Effector memory CD8-positive, alpha-beta T cell (primary cell): ENCODE measurements at regions not wholly inside any gene's neighbourhood (a gene's known extent, or its start where the extent isn't known, plus 50 kb on each side); places are given as distances from the start of the nearest gene placed in this dataset.
"Not testable (repeated sequence)": the region's sequence is repeated elsewhere in the genome, so short reads cannot be mapped to it uniquely, and the experiment has no call there.

Experiments
- ATAC-seq: fragments of 150-1000 bp; cut with Tn5 transposase; replicated peaks from 2 replicates; pipeline ENCODE4 v1.10.0; 2021; ENCODE audit warnings: mild to moderate bottlenecking, moderate library complexity
- DNase-seq, 3 experiments: peaks; one replicate each; pipeline ENCODE4 v3.0.0; 2021
- H3K27ac Mint-ChIP-seq, 2 donors: one replicate each; pipeline ENCODE4 v1.8.0; 2022; ENCODE audit warnings: mild to moderate bottlenecking in 2 of 2, mixed read lengths in 2 of 2, moderate library complexity in 2 of 2
- H3K27me3 Mint-ChIP-seq, 2 donors: one replicate each; pipeline ENCODE4 v1.8.0; 2022; ENCODE audit warnings: mixed read lengths in 2 of 2
- H3K36me3 Mint-ChIP-seq: one replicate; pipeline ENCODE4 v1.8.0; 2022; ENCODE audit warnings: mild to moderate bottlenecking, moderate library complexity, mixed read lengths; ENCODE audit not compliant: insufficient read depth
- H3K4me1 Mint-ChIP-seq, 2 donors: one replicate each; pipeline ENCODE4 v1.8.0; 2022; ENCODE audit warnings: low read depth in 2 of 2, mixed read lengths in 2 of 2
- H3K4me3 Mint-ChIP-seq, 2 donors: one replicate each; pipeline ENCODE4 v1.8.0; 2022; ENCODE audit warnings: mild to moderate bottlenecking in 2 of 2, mixed read lengths in 2 of 2, moderate library complexity in 2 of 2
- H3K9me3 Mint-ChIP-seq, 2 donors: one replicate each; pipeline ENCODE4 v1.8.0; 2022; ENCODE audit warnings: mixed read lengths in 2 of 2

DNA sequence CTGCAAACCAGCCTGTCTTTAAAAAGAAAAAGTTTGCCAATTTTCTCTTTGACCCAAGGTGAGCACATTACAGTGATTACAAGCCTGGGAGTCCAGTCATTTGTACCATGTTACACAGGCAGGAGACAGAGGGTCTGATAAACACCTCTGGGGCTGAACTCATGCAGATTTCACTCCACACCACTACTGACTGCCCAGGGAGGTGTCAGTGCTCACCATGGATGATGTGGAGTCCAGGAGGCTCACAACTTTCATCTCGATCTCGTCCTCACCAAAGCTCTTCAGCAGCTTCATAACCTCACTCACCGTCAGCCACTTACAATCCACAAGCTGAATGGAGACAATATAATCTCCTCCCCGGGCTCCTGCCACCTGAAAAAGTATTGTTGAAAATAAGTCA is 302.4 kb downstream of the GOLGA6L6 start:
- H3K27ac Mint-ChIP-seq, ATAC-seq, H3K4me1 Mint-ChIP-seq, DNase-seq, H3K27me3 Mint-ChIP-seq, H3K36me3 Mint-ChIP-seq, H3K9me3 Mint-ChIP-seq, H3K4me3 Mint-ChIP-seq: not testable (repeated sequence)

DNA sequence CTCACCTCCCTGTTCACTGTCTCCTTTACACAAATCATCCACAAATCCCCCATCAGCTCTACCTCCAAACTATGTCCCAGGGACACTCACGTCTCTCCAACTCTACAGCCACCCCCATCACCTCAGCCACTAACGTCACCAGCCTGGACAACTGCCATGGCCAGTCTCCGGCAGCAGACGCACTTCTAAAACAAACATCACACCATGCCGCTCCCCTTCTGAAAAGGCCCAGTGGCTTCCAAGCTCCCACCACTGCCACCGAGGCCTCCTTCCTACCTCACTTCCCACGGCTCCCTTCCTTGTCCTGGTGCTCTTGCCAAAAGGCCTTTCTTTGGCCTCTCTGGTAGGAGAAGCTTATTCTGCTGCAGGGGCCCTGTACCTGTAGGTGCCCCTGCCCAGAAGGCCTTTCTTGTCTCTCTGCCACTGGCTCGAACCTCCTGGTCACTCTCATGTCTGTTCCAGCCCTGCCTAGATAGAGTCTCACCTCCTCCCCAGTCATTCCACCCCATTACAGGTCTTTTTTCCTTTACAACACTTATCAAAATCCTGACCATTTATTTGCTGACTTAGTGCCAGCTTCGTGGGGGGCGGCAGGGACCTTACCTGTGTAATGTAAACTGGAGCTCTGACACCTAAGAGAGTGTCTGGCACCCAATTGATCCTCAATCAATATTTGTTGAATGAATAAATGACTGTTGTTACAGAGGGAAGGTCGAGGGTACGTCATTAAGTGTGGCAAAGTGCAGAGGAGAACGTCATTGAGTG is 304.2 kb downstream of the GOLGA6L6 start:
- ATAC-seq, DNase-seq, H3K4me1 Mint-ChIP-seq, H3K27me3 Mint-ChIP-seq, H3K9me3 Mint-ChIP-seq, H3K36me3 Mint-ChIP-seq, H3K4me3 Mint-ChIP-seq, H3K27ac Mint-ChIP-seq: not testable (repeated sequence)

- not testable (repeated sequence) for H3K27me3 Mint-ChIP-seq, H3K27ac Mint-ChIP-seq, H3K36me3 Mint-ChIP-seq, DNase-seq, H3K9me3 Mint-ChIP-seq, H3K4me1 Mint-ChIP-seq, H3K4me3 Mint-ChIP-seq, ATAC-seq
These were observed 305.9 kb downstream of the GOLGA6L6 start for GRCh38 chr15:20235728-20236127.

DNA sequence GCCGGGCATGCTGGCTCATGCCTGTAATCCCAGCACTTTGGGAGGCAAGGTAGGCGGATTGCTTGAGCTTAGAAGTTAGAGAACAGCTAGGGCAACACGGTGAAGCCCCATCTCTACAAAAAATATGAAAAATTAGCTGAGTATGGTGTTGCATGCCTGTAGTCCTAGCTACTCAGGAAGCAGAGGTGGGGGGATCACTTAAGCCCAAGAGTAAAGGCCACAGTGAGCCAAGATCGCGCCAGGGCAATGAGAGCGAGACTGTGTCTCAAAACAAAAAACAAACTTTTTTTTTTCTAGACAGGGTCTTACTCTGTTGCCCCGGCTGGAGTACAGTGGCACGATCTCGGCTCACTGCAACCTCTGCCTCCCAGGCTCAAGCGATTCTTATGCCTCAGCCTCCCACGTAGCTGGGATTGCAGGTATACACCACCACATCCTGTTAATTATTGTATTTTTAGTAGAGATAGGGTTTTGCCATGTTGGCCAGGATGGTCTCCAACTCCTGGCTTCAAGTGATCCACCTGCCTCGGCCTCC is 307.5 kb downstream of the GOLGA6L6 start:
- not testable (repeated sequence) for H3K9me3 Mint-ChIP-seq, H3K27ac Mint-ChIP-seq, DNase-seq, H3K36me3 Mint-ChIP-seq, H3K4me3 Mint-ChIP-seq, H3K27me3 Mint-ChIP-seq, H3K4me1 Mint-ChIP-seq, ATAC-seq

GRCh38 chr15:20232457-20232856 is 309.1 kb downstream of the GOLGA6L6 start:
- not testable (repeated sequence) for H3K27me3 Mint-ChIP-seq, H3K9me3 Mint-ChIP-seq, ATAC-seq, H3K36me3 Mint-ChIP-seq, H3K27ac Mint-ChIP-seq, DNase-seq, H3K4me1 Mint-ChIP-seq, H3K4me3 Mint-ChIP-seq

GRCh38 chr15:20230656-20231055 is 310.9 kb downstream of the GOLGA6L6 start:
- not testable (repeated sequence) for ATAC-seq, DNase-seq, H3K4me3 Mint-ChIP-seq, H3K4me1 Mint-ChIP-seq, H3K9me3 Mint-ChIP-seq, H3K27me3 Mint-ChIP-seq, H3K36me3 Mint-ChIP-seq, H3K27ac Mint-ChIP-seq

DNA sequence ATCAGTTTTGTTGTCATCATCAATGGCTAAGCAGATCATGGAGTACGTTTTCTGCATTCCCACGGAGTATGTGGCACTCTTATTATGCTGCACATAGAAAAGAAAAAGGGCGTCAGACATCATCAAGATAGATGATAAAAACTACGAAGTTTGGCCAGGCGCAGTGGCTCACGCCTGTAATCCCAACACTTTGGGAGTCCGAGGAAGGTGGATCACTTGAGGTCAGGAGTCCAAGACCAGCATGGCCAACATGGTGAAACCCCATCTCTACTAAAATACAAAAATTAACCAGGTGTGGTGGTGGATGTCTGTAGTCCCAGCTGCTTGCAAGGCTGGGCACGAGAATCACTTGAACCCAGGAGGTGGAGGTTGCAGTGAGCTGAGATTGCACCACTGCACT is 312.8 kb downstream of the GOLGA6L6 start:
- H3K4me1 Mint-ChIP-seq, H3K4me3 Mint-ChIP-seq, H3K36me3 Mint-ChIP-seq, H3K9me3 Mint-ChIP-seq, DNase-seq, H3K27me3 Mint-ChIP-seq, ATAC-seq: not testable (repeated sequence)
- peak overlapping the region in 1 of 2 donors; percentile 83 for H3K27ac Mint-ChIP-seq

DNA sequence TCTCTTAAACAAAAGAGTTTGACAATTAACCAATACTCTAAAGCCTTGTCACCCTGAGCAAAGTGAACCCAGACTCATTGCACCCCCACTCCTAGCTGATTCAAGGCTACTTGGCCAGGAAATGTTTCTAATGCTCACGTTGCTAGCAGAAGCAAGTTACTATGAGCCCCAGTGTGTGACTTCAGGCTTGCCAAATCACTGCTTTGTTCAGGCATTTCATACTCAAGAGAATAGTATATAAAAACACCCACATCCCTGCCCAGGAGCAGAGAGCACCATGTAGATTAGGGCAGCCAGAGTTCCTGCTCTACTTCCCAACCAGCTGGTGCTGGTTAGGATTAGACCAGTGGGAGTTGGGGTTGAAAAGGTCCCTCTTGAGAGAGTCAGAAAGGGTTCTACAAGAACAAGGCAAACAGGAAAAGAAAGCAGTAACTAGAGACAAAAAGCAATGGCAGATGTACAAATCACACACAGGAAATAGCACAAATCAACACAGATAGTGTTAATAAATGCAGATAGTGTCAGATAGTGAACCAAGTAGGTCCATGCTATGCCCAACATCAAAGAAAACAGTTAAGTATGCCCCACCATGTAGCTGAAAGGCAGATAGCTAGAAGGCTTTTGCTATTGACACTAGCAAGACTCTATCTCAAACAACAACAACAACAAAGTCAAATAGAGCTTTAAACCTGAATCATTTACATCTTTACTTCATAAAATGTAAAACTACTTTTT is 314.3 kb downstream of the GOLGA6L6 start:
- not testable (repeated sequence) for H3K9me3 Mint-ChIP-seq, H3K27ac Mint-ChIP-seq, H3K4me1 Mint-ChIP-seq, H3K4me3 Mint-ChIP-seq, H3K27me3 Mint-ChIP-seq, H3K36me3 Mint-ChIP-seq
- peak; percentile 95 for ATAC-seq
- DNase-seq, result peak in 1 of 3 experiments; percentile 3

GRCh38 chr15:20226531-20226930 is 315.1 kb downstream of the GOLGA6L6 start:
- ATAC-seq, H3K27ac Mint-ChIP-seq, H3K4me1 Mint-ChIP-seq, H3K4me3 Mint-ChIP-seq, H3K9me3 Mint-ChIP-seq, DNase-seq, H3K36me3 Mint-ChIP-seq, H3K27me3 Mint-ChIP-seq: not testable (repeated sequence)

GRCh38 chr15:20221063-20221462 is 320.5 kb downstream of the GOLGA6L6 start:
- H3K9me3 Mint-ChIP-seq, DNase-seq, H3K36me3 Mint-ChIP-seq, H3K4me1 Mint-ChIP-seq, H3K27me3 Mint-ChIP-seq, H3K4me3 Mint-ChIP-seq, ATAC-seq, H3K27ac Mint-ChIP-seq: not testable (repeated sequence)

DNA sequence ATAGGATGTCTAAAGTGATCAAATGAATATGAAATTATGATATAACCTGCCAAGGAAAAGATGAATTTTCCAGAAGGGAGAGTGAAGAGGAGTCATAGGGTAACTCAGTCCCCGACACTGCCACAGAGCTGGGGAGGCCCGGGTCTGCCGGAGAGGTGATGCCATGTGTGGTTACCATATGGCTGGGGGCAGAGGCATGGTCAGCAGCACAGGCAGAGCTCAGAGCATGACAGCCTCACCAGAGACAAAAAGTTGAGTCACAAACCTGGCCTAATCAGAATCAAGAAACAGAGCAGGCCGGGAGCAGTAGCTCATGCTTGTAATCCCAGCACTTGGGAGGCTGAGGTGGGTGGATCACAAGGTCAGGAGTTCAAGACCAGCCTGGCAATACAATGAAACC is 322.4 kb downstream of the GOLGA6L6 start:
- not testable (repeated sequence) for DNase-seq, H3K9me3 Mint-ChIP-seq, H3K36me3 Mint-ChIP-seq, ATAC-seq, H3K27me3 Mint-ChIP-seq, H3K27ac Mint-ChIP-seq, H3K4me1 Mint-ChIP-seq, H3K4me3 Mint-ChIP-seq

GRCh38 chr15:20215700-20216099 is 325.9 kb downstream of the GOLGA6L6 start:
- H3K4me1 Mint-ChIP-seq, DNase-seq, H3K27ac Mint-ChIP-seq, H3K36me3 Mint-ChIP-seq, H3K27me3 Mint-ChIP-seq, ATAC-seq, H3K9me3 Mint-ChIP-seq, H3K4me3 Mint-ChIP-seq: not testable (repeated sequence)

DNA sequence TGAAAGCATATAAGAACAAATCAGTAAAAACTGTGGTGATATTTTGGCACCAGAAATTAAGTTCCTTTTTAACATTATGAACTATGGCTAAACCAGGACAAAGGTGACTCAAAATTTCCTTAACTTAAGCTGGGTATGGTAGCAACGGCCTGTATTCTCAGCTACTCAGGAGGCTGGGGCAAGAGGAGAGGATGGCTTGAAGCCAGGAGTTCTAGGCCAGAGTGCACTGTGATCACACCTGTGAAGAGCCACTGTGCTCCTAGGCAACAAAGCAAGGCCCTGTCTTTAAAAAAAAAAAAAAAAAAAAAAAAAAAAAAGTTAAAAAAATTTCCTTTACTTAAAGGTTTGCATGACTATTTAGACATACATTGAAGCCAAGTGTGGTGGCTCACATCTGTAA is 327.5 kb downstream of the GOLGA6L6 start:
- ATAC-seq, H3K27ac Mint-ChIP-seq, H3K27me3 Mint-ChIP-seq, DNase-seq, H3K9me3 Mint-ChIP-seq, H3K36me3 Mint-ChIP-seq, H3K4me1 Mint-ChIP-seq, H3K4me3 Mint-ChIP-seq: not testable (repeated sequence)

DNA sequence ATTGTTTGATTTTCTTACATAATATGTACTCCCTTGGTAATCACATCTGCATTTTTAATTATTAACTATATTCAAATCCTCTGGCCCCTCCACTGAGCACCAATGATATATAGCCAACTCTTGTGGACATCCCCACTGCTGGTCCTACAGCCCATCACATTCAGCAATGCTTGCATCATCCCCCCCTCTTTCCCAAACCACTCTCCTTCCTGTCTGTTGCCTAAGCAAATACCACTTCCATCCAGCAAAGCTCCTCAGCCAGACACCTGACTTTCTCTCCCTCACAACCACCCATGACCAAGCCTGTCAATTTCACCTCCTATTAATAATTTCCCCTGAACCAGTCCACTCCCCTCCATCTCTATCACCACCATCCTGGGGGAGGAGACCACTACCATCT is 330.1 kb downstream of the GOLGA6L6 start:
- not testable (repeated sequence) for H3K9me3 Mint-ChIP-seq, DNase-seq, H3K27me3 Mint-ChIP-seq, H3K4me1 Mint-ChIP-seq, H3K27ac Mint-ChIP-seq, H3K4me3 Mint-ChIP-seq, H3K36me3 Mint-ChIP-seq, ATAC-seq
